ENCODE measurements at regions not wholly inside any gene's neighbourhood (a gene's known extent, or its start where the extent isn't known, plus 50 kb on each side); places are given as distances from the start of the nearest gene placed in this dataset.

GRCh38 chr2:7738596-7738995, 821.4 kb downstream of the RNF144A start:
- Histone ChIP-seq H3K4ac (ENCODE audit: low read depth, low read length) (no peak overlapping the region), H3K27me3 (ENCODE audit: insufficient read depth, low read length) (no peaks in the 10 kb centered on the region), H3K4me2 (ENCODE audit: insufficient read depth, insufficient read length, low read length) (no peak overlapping the region), H4K91ac (ENCODE audit: insufficient read length, low read depth, low read length) (no peak overlapping the region), H3K56ac (ENCODE audit: insufficient read length, low read depth, low read length) (no peak overlapping the region), H4K5ac (ENCODE audit: insufficient read length, low read depth, low read length) (no peak overlapping the region), H3K23me2 (ENCODE audit: insufficient read length, low read depth, low read length, poor library complexity, severe bottlenecking) (no peaks in the 10 kb centered on the region), H3K9ac (ENCODE audit: extremely low read depth, insufficient read length, low read length) (no peak overlapping the region), H3K79me2 (ENCODE audit: insufficient read depth, low read length) (no peaks in the 10 kb centered on the region), H3T11ph (ENCODE audit: low read length) (no peak overlapping the region), H2AK5ac (ENCODE audit: insufficient read length, low read length) (no peak overlapping the region), H3K14ac (ENCODE audit: insufficient read depth, low read length) (no peak overlapping the region), H2BK120ac (ENCODE audit: low read depth, low read length, poor library complexity, severe bottlenecking) (no peak overlapping the region), H3K23ac (ENCODE audit: insufficient read length, low read depth, low read length) (no peak overlapping the region), H2BK15ac (ENCODE audit: low read depth, low read length) (no peak overlapping the region), H2BK12ac (ENCODE audit: insufficient read length, low read depth, low read length) (no peak overlapping the region), H4K8ac (replicated peaks; ENCODE audit: insufficient read length, low read depth, low read length) (no peak overlapping the region), H4K20me1 (ENCODE audit: control insufficient read depth, insufficient read depth, insufficient read length) (no peaks in the 10 kb centered on the region), H2AFZ (ENCODE audit: low read length) (no peak overlapping the region), H3K79me1 (ENCODE audit: insufficient read depth, low read depth, low read length, poor library complexity, severe bottlenecking) (no peaks in the 10 kb centered on the region), H3K4me1 (ENCODE audit: insufficient read depth, low read length) (no peaks in the 10 kb centered on the region; the same call in 1 of the 2 replicates), H3K27ac (ENCODE audit: insufficient read length, low read depth, low read length) (no peak overlapping the region), H2BK5ac (ENCODE audit: insufficient read length, low read length) (no peak overlapping the region), H3K9me3 (ENCODE audit: control insufficient read depth, low read depth, low read length) (no peaks in the 10 kb centered on the region), H2BK20ac (ENCODE audit: low read depth, low read length, poor library complexity, severe bottlenecking) (no peak overlapping the region), H3K18ac (ENCODE audit: insufficient read length, low read depth, low read length) (no peak overlapping the region)
- H3K9me3 Mint-ChIP-seq: peaks cover 0 to 4% of the 10 kb centered on the region in 2 experiments; a peak in 2 of 5 replicates
- DNase-seq: no peak
- no peak for TF ChIP-seq CTCF (conservative IDR thresholded peaks at IDR 0.05)
- WGBS (ENCODE audit: extremely low coverage, insufficient read length, low lambda C conversion rate): no CpG with 5 or more reads among the region's 1 CpG
- H3K36me3 Mint-ChIP-seq (ENCODE audit: insufficient read depth in 1 of 3, low read depth in 3 of 3): peaks cover 0 to 2% (median 0%) of the 10 kb centered on the region in 3 experiments; a peak in 2 of 7 replicates
- no peak overlapping the region for H3K4me3 Mint-ChIP-seq
- no peak overlapping the region for H3K27ac Mint-ChIP-seq
- H3K4me1 Mint-ChIP-seq: peaks cover 8 to 9% of the 10 kb centered on the region in 2 experiments
- H3K27me3 Mint-ChIP-seq (ENCODE audit: low read depth): no peaks in the 10 kb centered on the region; the same call in 1 of the 2 replicates

Measured in H9 (cell line).